GM21390 (cell line): ENCODE measurements at regions not wholly inside any gene's neighbourhood (a gene's known extent, or its start where the extent isn't known, plus 50 kb on each side); places are given as distances from the start of the nearest gene placed in this dataset.

Experiments
- ATAC-seq: cut with Tn5 transposase; IDR thresholded peaks from one replicate; pipeline ENCODE4 v1.9.1; 2021; ENCODE audit not compliant: unreplicated experiment

DNA sequence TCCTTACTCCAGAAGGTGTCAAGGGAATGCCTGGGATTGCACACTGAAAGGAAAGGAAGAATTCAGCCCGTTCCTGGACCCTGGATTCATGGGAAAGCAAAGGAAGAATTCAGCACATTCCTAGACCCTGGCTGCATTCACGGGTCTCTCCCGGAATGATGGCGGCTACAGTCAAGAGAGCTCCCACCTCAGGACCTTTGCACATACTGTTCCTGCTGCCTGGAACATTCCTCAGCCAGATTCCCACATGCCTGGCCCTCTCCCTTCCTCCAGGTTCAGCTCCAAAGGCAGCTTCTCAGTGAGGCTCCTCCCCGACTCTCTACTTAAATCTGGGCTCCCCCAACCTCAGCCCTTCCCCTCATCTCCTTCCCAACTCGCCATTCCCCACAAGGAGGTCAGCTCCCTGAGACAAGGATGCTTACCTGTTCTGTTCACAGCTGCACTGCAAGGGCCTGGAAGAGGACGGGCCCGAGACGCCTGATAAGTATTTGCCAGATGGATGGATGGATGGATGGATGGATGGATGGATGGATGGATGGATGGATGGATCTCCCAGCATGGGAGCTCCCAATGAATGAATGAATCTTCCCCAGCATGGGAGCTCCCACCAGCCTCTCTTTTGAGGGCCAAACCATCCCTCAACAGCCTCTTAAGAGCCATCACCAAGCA lies 77.4 kb downstream of the NCOR2 start:
- ATAC-seq, result no peak

GRCh38 chr12:124489220-124489619 lies 78.2 kb downstream of the NCOR2 start:
- ATAC-seq, result no peak

GRCh38 chr12:124488520-124488919 lies 78.9 kb downstream of the NCOR2 start:
- no peak for ATAC-seq

GRCh38 chr12:124487834-124488165 lies 79.6 kb downstream of the NCOR2 start:
- ATAC-seq, result no peak

DNA sequence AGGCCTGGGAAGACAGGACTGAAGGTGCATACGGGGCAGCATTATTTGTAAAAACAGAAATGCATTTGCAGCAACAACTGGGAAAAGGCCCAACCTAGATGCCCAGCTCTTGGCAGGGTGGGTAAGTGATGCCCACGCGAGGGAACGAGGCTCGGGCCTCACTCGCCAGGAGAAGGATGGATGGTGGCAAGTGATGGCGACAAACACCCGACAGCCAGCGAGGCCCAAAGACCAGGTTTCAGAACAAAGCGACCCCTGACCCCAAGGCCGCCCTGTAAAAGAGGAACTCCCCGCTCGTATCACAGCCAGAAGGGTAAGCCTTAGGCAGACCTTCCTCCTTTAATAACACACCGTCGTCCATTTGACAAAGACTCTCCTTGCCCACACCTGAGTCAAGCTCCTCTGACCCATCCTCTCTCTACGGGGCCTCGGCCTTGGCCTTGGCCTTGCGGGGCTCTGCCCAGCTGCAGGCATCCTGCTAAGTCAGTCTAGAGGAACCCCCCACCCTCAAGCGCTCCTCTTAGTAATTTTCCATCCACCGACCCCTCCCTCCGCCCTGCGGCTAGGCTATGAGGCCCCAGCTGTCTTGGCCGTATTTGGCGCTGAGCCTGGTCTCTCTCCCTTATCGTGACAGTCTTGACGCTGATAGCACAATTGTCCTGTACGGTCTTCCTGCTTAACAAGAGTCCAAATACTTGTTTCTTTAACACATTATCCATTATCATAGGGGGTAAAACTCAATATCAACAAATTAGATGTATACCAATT lies 80.2 kb downstream of the NCOR2 start:
- ATAC-seq, result no peak

DNA sequence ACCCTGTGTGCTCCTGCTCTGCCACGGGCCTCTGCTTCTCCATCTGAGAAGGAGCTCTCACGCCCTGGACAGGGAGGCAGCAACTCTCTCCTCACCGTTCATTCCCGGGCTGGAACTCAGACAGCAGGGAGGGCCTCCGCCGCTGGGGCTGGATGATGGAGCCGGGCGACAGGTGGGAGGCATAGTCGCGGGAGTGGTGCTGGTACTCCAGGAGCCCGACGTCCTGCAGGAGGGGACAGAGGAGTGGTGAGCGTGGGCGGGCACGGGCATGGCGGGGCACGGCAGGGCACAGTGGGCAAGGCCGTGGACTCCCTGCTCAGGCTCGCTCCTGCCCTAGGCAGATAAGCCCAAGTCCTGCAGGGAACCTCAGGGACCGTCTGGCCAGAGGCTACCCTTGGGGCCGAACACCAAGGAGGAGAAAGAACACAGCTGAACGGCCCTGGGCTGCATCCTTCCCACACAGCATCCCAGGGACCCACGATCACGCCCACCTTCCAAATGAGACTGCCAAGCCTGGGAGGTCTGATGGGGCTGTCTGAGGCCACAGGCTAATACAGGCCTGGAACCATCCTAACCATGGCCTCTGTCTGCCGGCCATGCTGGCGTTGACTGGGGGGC lies 81.0 kb downstream of the NCOR2 start:
- ATAC-seq, result no peak

DNA sequence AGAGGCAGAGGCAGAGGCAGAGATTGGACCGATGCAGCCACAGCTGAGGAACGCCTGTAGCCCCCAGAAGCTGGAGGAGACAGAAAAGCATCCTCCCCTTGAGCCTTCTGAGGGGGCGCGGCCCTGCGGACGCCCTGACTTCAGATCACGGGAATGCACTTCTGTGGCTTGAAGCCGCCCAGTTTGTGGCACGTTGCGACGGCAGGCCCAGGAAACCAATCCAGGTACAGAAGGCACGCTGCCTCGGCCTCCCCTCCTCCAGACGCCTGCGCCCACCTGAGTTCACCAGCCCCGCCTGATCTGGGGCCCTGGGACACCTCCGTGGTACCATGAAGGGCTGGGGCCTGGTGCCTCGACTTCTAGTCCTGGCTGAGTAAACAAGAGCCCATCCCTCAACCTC lies 82.0 kb downstream of the NCOR2 start:
- no peak for ATAC-seq

- no peak for ATAC-seq
These were observed 82.9 kb downstream of the NCOR2 start for GRCh38 chr12:124484526-124484953.

- no peak for ATAC-seq
These were observed 83.3 kb downstream of the NCOR2 start for GRCh38 chr12:124484067-124484466.

DNA sequence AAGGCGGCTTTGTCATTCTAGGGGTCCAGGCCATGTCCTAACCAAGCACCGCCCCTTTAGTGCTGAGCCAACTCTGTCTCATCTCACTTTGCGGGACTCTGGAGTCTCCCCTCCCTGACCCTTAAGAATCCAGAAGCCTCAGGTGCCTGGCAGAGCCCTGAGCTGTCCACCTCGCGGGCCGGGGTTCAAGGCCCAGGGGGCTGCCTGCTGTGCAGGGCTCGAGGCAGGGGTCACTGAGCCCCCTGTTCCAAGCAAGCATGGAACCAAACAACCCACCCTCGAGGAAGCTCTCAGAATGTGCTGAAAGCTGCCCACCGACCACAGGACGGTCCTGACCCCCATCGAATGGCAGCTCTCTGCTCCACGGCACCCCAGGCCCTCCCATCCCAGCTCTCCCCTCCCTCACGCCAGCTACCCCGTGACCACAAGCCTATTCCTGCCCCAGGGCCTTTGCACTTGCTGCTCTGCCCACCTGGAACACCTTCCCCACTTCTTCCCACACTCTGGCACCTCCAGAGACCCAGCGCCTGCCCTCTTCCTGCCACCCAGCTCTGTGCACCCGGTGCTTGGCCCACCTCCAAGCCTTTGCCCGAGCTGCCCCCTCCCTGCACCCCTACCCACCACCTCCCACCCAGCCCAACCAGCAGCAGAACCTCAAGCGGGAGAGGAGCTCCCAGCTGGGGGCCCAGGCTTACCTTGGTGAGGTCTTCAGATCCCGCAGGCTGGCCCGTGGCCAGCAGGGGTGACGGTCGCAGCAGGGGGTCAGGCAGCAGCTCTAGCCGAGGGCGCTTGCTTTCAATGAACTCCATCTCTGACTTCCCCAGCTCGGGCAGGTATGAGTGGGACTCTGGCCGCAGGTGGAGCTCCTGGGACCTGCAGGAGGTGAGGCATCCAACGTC lies 84.3 kb downstream of the NCOR2 start:
- no peak for ATAC-seq

DNA sequence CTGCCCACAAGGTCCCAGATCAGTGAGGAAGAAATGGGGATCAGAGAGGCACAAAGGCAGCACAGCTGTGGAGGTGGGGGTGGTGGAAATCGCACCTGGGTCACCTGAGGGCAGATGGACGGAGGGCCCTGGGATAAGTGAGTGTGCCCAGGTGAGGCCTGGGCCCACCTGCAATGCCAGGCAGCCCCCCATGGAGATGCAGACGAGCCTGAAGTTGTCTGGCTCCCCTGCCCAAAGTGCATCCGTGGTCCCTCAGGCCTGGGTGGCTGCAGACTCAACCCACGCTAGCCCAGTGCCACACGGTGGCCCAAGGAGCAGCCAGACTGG lies 84.9 kb downstream of the NCOR2 start:
- ATAC-seq, result no peak

GRCh38 chr12:124481772-124482566 lies 85.4 kb downstream of the NCOR2 start:
- no peak for ATAC-seq

DNA sequence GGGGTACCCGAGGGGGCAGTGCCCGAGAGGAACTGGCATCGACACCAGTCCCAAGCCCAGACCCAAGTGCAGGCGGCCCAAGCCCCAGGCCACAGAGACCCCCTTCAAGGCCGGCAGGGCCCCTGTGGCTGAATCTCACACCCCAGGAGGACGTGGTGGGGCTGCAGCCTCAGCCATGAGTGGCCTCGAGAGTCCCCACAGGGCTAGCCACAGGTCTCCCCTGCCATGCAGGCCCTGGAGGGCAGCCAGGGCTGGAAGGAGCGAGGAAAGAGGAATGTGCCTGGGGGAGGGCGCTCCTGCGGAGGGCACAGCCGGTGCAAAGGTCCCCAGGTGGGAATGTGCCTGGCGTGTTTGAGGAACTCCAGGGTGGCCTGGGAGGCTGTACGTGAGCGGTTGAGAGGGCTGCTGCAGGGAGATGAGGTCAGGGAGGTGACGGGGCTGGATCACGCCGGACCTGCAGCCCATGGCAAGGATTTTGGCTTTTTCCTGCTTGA lies 86.1 kb downstream of the NCOR2 start:
- ATAC-seq, result no peak

DNA sequence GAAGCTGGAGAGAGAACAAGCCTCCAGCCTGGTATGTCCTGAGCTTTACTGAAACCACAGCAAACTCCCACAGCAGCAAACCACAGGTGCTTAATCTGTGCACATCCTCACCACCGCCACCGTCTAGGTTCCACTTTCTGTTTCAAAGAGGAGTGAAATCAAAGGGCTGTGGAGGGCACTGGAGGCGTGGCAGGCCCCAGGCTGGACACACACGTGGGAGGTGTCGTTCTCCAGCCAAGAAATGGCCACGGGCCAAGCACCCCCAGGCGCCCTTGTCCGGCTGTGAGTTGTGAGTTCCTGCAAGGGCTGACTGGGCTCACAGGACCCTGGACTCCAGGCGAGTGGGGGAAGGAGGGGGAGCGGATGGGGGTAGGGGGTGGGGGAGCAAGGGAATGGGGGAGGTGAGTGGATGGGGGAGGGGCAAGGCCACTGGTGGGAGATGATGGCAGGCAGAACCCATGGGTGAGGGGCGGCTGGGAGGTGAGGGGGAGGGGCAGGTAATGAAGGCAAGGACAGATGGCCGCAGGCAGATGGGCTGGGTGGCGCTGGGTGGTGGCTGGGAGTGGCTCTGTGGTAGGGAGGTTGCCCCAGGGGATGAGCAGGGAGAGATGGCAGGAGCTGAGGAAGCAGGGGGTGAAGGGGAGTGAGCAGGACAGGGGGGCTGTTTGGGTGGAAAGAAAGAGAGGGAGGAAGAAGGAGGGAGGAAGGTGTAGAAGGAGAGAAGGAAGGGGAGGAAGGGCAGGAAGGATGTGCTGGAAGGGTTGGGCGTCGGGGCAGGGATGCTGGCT lies 86.7 kb downstream of the NCOR2 start:
- peak; percentile 87 for ATAC-seq

GRCh38 chr12:124479680-124480468 lies 87.5 kb downstream of the NCOR2 start:
- ATAC-seq, result peak; percentile 29

DNA sequence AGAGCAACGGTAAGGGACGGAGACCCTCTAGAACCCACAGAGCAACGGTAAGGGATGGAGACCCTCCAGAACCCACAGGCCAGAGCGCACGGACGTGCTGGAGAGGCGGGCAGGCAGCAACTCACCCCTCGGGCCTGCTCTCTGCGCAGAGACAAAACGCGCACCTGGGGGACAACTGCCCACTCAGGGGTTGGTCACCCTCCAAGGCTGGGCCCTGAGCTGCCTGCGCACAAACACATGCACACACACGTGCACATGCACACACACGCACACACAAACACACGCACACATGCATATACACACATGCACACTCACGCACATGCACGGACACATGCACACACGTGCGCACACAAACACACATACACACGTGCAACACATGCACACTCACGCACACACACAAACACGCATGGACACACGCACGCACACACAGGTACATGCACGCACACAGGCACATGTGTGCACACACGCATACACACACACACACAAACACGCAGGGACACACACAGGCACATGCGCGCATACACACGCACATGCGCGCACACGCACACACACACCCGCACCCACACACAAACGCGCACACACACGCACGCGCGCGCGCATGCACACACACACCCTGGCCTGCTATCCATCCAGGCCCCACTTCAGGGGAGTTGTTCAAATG lies 88.3 kb downstream of the NCOR2 start:
- ATAC-seq, result no peak

- ATAC-seq, result no peak
These were observed 89.0 kb downstream of the NCOR2 start for GRCh38 chr12:124478416-124478815.
